ENCODE measurements at regions not wholly inside any gene's neighbourhood (a gene's known extent, or its start where the extent isn't known, plus 50 kb on each side); places are given as distances from the start of the nearest gene placed in this dataset.

- peak; percentile 72 for DNase-seq (ENCODE audit: low spot score)
Measured at GRCh38 chr3:159536876-159537275, 451.8 kb upstream of the IL12A start.

DNA sequence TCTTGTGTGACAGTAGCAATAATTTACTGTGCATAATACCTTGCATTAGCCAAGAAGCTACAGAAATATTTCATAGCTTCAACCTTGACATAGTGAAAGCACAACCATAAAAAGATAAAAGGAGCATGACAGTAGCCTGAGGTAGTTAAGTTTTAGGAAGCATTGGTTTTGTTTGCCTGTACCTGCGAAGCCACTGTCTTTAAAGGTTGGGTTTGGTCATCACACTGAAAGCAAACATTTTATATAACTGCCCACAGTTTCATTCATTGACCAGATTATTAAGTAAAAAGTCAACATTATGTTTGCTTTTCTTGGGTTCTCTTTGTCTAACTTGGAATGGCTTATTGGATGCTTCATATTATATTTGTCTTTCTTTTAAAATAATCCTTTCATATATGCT is 450.1 kb upstream of the IL12A start:
- DNase-seq (ENCODE audit: low spot score), result no peak

- no peak for DNase-seq (ENCODE audit: low spot score)
Measured at GRCh38 chr3:159540882-159541495, 447.6 kb upstream of the IL12A start.

- peak; percentile 44 for DNase-seq (ENCODE audit: low spot score)
Measured at GRCh38 chr3:159548675-159549335, 439.8 kb upstream of the IL12A start.

GRCh38 chr3:159555205-159555604 is 433.4 kb upstream of the IL12A start:
- no peak for DNase-seq (ENCODE audit: low spot score)

DNA sequence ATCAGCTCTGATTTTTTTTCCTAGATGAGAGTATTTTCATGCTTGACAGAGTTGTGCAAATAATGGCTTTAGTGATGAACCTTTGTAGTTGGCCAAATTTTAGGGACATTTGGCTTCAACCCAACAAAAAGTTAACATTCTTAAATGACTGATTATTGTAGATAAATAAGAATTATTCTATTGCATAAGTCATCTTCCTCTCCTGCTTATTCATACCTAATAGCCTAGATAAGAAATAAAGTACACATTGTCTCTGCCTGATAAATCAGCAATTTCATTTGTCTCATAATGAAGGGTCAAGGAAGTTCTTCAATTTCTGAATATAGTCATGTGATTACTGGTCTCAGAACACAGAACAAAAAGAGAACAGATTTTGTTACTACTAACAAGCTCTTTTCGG is 428.9 kb upstream of the IL12A start:
- DNase-seq (ENCODE audit: low spot score), result no peak

DNA sequence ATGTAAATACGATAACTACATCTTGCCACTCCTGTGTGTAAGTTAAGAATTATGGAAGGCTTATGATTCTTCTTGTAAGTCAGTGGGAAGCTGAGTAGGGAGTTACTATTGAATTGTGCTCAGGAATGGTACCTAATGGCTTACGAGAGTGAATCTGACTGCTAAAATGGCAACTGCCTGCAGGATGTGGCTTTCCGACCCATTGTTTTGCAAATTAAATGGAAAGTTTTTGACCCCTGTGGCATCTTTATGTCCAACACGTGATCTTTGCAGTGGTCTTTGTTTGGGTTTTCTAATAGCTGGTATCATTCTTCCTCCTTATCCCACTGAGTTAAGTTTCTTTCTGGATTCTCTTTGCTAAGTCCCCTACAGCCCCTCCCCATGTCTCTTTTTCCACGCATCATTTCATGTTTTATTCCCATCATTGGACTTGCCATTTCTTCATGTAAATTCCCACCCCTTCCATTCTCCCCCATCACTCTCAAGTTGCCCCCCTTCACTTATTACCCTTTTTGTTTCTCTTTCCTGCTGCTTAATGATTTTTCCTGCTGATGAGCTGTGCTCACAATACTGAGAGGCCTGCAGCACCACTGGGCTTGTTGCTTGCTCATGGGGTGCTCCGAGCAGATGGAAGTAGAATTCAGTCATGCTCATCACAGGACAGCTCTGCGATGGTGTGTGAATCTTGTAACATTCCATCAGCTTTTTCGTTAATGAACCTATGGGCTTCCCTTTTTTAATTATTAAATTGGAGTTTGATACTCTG is 428.2 kb upstream of the IL12A start:
- no peak for DNase-seq (ENCODE audit: low spot score)

GRCh38 chr3:159565313-159565712 is 423.3 kb upstream of the IL12A start:
- no peak for DNase-seq (ENCODE audit: low spot score)

DNA sequence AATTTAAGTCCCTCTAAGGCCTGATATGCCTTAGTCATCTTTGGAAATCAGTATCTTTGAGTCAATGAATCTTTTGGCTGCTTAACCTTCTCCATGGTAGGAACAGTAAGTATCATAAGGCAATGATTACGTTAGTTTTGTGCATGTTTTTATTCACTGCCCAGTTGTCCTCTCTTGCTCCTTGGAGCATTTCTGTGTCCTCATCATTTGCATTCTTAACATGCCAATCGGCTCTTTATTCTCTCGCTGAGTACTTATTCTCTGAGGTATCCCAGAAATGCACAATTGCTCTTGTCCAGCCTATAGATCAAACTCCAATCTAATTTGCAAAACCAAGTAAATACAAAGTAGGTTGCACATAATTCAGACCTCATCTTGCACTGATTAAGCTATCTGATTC is 405.0 kb upstream of the IL12A start:
- peak; percentile 46 for DNase-seq (ENCODE audit: low spot score)

GRCh38 chr3:159584421-159584820 is 404.2 kb upstream of the IL12A start:
- no peak for DNase-seq (ENCODE audit: low spot score)

- peak; percentile 57 for DNase-seq (ENCODE audit: low spot score)
Measured at GRCh38 chr3:159586571-159587202, 401.9 kb upstream of the IL12A start.

- no peak for DNase-seq (ENCODE audit: low spot score)
Measured at GRCh38 chr3:159593927-159594605, 394.6 kb upstream of the IL12A start.

GRCh38 chr3:159600291-159600690 is 388.3 kb upstream of the IL12A start:
- DNase-seq (ENCODE audit: low spot score), result no peak

DNA sequence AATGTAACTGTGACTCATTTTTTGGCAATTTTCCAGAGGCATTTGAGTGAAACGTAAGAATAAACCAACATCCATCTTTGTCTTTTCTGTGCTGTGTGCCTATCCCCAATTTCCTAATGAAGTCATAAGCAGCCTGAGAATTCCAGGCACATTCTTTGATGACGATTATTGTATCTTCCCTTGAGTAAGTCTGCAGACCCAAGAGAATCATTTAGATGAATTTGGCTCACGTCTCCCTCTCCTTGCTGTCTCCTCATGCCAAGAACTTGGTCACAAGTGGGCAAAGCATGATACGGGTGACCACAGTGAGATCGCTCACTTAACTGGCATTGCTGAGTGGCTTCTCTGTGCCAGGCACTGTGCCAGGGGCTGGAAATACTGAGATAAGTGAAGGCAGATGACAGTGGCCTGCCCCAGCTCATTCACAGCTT is 384.5 kb upstream of the IL12A start:
- peak; percentile 84 for DNase-seq (ENCODE audit: low spot score)

DNA sequence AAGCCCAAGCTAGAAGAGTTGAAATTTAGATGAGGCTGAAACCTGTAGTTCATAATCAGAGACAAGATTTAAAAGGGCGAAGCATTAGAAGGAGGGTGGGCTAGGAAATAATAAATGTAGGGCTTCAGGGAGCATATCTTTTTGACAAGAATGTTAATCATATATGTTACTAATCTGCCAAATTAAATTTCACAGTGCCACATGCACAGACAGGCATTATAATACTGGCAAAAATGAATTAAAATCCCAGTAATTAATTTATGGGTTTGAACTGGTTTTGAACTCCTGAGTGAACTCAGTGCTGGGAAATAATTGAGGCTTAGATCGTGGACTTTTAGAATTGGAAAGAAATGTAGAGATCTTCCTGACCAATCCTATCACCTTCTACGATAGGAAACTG is 383.5 kb upstream of the IL12A start:
- no peak for DNase-seq (ENCODE audit: low spot score)

GRCh38 chr3:159605776-159606175 is 382.9 kb upstream of the IL12A start:
- peak; percentile 50 for DNase-seq (ENCODE audit: low spot score)

- DNase-seq (ENCODE audit: low spot score), result no peak
Measured at GRCh38 chr3:159607856-159608255, 380.8 kb upstream of the IL12A start.

GRCh38 chr3:159608311-159608710 is 380.3 kb upstream of the IL12A start:
- DNase-seq (ENCODE audit: low spot score), result no peak

- no peak for DNase-seq (ENCODE audit: low spot score)
Measured at GRCh38 chr3:159609625-159610024, 379.0 kb upstream of the IL12A start.

GRCh38 chr3:159616234-159616825 is 372.3 kb upstream of the IL12A start:
- DNase-seq (ENCODE audit: low spot score), result peak; percentile 68

DNA sequence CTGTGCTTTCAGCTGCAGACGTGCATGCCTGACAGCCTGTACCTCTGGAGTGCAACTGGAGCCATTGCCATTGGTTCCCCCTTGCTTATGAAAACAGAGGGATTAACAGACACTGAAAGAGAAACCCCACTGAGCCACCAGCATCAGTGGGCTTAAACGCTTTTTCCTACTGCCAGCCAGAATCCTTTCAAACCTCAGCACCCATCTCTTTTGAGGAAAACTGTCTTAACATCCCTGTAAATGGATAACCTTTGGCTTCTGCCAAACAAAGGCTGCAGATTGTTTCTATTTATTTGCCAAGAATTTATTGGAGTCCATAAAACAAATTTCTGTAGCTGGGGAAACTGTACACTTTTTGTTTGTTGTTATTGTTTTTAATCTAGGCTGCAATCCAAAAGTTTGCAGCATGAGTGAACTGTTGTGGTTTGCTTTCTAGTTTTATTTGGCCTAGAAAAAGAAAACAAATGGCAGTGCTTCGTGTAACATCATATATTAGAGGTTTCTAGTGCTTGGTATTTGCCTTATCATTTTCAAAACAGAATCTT is 369.2 kb upstream of the IL12A start:
- no peak for DNase-seq (ENCODE audit: low spot score)
